ENCODE measurements at regions not wholly inside any gene's neighbourhood (a gene's known extent, or its start where the extent isn't known, plus 50 kb on each side); places are given as distances from the start of the nearest gene placed in this dataset.

DNA sequence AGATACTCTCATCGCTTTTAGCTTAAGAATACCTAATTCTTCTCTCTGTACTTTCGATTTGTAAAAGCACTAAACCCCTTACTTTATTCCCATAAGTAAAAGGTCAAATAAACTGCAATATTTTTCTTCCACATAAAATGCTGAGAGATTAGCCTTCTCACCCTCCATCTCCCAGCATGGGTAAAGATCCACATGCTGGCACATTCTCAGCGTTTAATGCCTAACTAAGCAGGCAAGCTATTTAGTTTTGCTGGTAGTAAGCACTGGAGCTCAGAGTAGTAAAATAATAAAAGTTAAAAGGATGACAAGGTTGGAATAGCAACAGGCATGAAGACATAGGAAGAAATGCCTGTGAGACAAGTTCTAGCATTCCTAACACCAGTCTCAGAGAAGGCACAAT lies 65.9 kb upstream of the NEBL start (continued):
- TF ChIP-seq, protein P1, sequence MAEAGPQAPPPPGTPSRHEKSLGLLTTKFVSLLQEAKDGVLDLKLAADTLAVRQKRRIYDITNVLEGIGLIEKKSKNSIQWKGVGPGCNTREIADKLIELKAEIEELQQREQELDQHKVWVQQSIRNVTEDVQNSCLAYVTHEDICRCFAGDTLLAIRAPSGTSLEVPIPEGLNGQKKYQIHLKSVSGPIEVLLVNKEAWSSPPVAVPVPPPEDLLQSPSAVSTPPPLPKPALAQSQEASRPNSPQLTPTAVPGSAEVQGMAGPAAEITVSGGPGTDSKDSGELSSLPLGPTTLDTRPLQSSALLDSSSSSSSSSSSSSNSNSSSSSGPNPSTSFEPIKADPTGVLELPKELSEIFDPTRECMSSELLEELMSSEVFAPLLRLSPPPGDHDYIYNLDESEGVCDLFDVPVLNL (IDR thresholded peaks at IDR 0.05; ENCODE audit: low read depth, low read length), result no peak
- TF ChIP-seq NBN (IDR thresholded peaks at IDR 0.05) (no peak), BHLHE40 (IDR thresholded peaks at IDR 0.05; ENCODE audit: borderline replicate concordance in 1 of 2, low read depth in 2 of 2, low read length in 1 of 2) (no peak), RELA (IDR thresholded peaks at IDR 0.05; ENCODE audit: borderline replicate concordance, partially characterized antibody) (no peak)

DNA sequence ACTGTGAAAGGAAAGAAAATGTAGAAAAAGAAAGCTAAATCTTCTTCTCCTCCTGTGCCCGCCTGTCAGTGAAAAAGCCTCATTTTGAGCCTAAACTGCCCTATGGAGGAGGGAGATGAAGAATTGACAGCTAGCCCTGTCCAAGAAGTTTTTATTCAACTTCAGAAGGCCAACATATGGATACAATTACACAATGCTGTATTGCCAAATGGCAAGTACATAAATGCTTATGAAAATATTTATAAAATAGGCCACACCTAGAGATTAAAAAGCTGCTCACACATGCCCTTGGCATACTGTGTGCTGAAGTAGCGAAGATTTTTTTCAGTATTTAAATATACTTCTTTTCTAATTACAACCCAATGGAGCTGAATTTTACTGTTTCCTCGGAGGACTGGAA lies 65.1 kb upstream of the NEBL start:
- RAD21 ChIA-PET (ENCODE audit: unreplicated experiment), result no interaction called here
- H3K9me3 ChIP-seq (replicated peaks; ENCODE audit: control insufficient read depth, insufficient read depth, low read length), result peaks cover 3% of the 10 kb centered on the region; the same call in 1 of the 3 replicates
- BruUV-seq (replicated peaks), result no TSS peak
- 19% methylated on average over 3 of the region's 3 CpGs for WGBS (ENCODE audit: insufficient coverage, insufficient replicate concordance, low lambda C conversion rate, missing lambda C conversion rate)
- H3K9ac ChIP-seq (ENCODE audit: control insufficient read depth, insufficient read depth, low read length), result no peak overlapping the region
- no peak for FAIRE-seq
- no peak for TF ChIP-seq RFX5 (IDR thresholded peaks at IDR 0.05; ENCODE audit: low read depth, low read length)
- TF ChIP-seq CREM (IDR thresholded peaks at IDR 0.05; ENCODE audit: low read depth), result no peak
- TF ChIP-seq BMI1 (IDR thresholded peaks at IDR 0.05; ENCODE audit: borderline replicate concordance), result no peak
- no peak for TF ChIP-seq CBX3 (IDR thresholded peaks at IDR 0.05; ENCODE audit: borderline replicate concordance, low read depth)
- no peak for TF ChIP-seq MEF2A (IDR thresholded peaks at IDR 0.05; ENCODE audit: insufficient read depth, low read depth, low read length)
- H3K79me2 ChIP-seq (ENCODE audit: control insufficient read depth, insufficient read depth, low read length), result no peaks in the 10 kb centered on the region
- H4K20me1 ChIP-seq (ENCODE audit: control insufficient read depth, insufficient read depth), result no peaks in the 10 kb centered on the region
- no peaks in the 10 kb centered on the region for H3K4me1 ChIP-seq (ENCODE audit: control insufficient read depth, insufficient read depth, low read length)
- H3K27me3 ChIP-seq (replicated peaks in 1 of 2; ENCODE audit: control insufficient read depth in 2 of 2, insufficient read depth in 2 of 2, low read length in 1 of 2), result peaks cover 0 to 2% of the 10 kb centered on the region in 2 experiments; a peak in 1 of 4 replicates
- ATAC-seq, result no peak
- POLR2A ChIA-PET, result no interaction called here
- CTCF ChIA-PET, result interaction anchor here (0.6 to 1.2 kb wide), 2 partner anchors 22 to 33 kb away, joined by 3 read pairs; no protein-coding TSS in a partner anchor
- no peak overlapping the region for H2AFZ ChIP-seq (ENCODE audit: control insufficient read depth, low read depth, low read length)
- intact Hi-C loops (cut with micrococcal nuclease; ENCODE audit: unreplicated experiment) (no loop called here), in situ Hi-C loops (cut with MboI) (no loop called here)
- no peak overlapping the region for H3K4me2 ChIP-seq (ENCODE audit: control insufficient read depth, insufficient read depth)
- no peak overlapping the region for H3K27ac ChIP-seq (ENCODE audit: control insufficient read depth, insufficient read depth)
- SMC1A ChIA-PET (ENCODE audit: uncharacterized antibody, unreplicated experiment), result interaction anchor here (1.4 kb wide), 1 partner anchor 9 kb away, joined by 3 read pairs; no protein-coding TSS in a partner anchor
- H3K4me3 ChIP-seq, result no peak overlapping the region
- no peak for DNase-seq (ENCODE audit: low read depth, low spot score)
- no peaks in the 10 kb centered on the region for H3K36me3 ChIP-seq (ENCODE audit: control insufficient read depth in 2 of 2, insufficient read depth in 2 of 2, low read length in 1 of 2)
